WERI-Rb-1 (cell line): ENCODE measurements at regions not wholly inside any gene's neighbourhood (a gene's known extent, or its start where the extent isn't known, plus 50 kb on each side); places are given as distances from the start of the nearest gene placed in this dataset.

ENCODE experiments used
- DNase-seq: peaks from one replicate; pipeline ENCODE4 v3.0.0-alpha.2; 2020
- H3K27ac ChIP-seq: fragments of 250-450 bp; sonication (Bioruptor Pico); 2 replicates; pipeline ENCODE4 v1.5.1; 2020; ENCODE audit warnings: mild to moderate bottlenecking, moderate library complexity
- H3K27me3 ChIP-seq: fragments of 250-450 bp; sonication (Bioruptor Pico); 2 replicates; pipeline ENCODE4 v1.5.1; 2021; ENCODE audit warnings: mild to moderate bottlenecking, low read depth, moderate library complexity; ENCODE audit not compliant: insufficient read depth, severe bottlenecking
- H3K36me3 ChIP-seq: fragments of 250-450 bp; sonication (Bioruptor Pico); 2 replicates; pipeline ENCODE4 v1.5.1; 2020; ENCODE audit warnings: mild to moderate bottlenecking, moderate library complexity
- H3K4me3 ChIP-seq: 2 replicates; pipeline ENCODE4 v1.5.1; 2011; ENCODE audit warnings: low read depth, mild to moderate bottlenecking, control low read depth, low read length
- H3K9me3 ChIP-seq: fragments of 250-450 bp; sonication (Bioruptor Pico); 2 replicates; pipeline ENCODE4 v1.5.1; 2021; ENCODE audit warnings: mild to moderate bottlenecking, moderate library complexity; ENCODE audit not compliant: severe bottlenecking
- CTCF ChIP-seq: IDR thresholded peaks from 2 replicates; pipeline ENCODE4 v1.5.1; 2011; ENCODE audit warnings: low read depth, mild to moderate bottlenecking, control low read depth, inconsistent platforms, low read length

- H3K4me3 ChIP-seq: no peak overlapping the region
- no peaks in the 10 kb centered on the region for H3K27me3 ChIP-seq
- no peak for DNase-seq
- H3K27ac ChIP-seq: no peak overlapping the region
- H3K36me3 ChIP-seq: no peaks in the 10 kb centered on the region
- TF ChIP-seq CTCF: no peak
- H3K9me3 ChIP-seq: no peaks in the 10 kb centered on the region
These were observed 333.1 kb upstream of the CHAC2 start for GRCh38 chr2:53434466-53434865.

- no peak for DNase-seq
- no peak for TF ChIP-seq CTCF
- Histone ChIP-seq H3K27me3 (no peaks in the 10 kb centered on the region), H3K4me3 (no peak overlapping the region), H3K9me3 (no peaks in the 10 kb centered on the region), H3K27ac (no peak overlapping the region), H3K36me3 (no peaks in the 10 kb centered on the region)
These were observed 334.7 kb upstream of the CHAC2 start for GRCh38 chr2:53432936-53433335.

GRCh38 chr2:53429901-53430300, 337.7 kb upstream of the CHAC2 start:
- DNase-seq: no peak
- Histone ChIP-seq H3K27me3 (no peaks in the 10 kb centered on the region), H3K36me3 (no peaks in the 10 kb centered on the region), H3K4me3 (no peak overlapping the region), H3K9me3 (no peaks in the 10 kb centered on the region), H3K27ac (no peak overlapping the region)
- TF ChIP-seq CTCF: no peak

- DNase-seq: no peak
- no peaks in the 10 kb centered on the region for H3K9me3 ChIP-seq
- H3K4me3 ChIP-seq: no peak overlapping the region
- no peak for TF ChIP-seq CTCF
- H3K36me3 ChIP-seq: no peaks in the 10 kb centered on the region
- no peaks in the 10 kb centered on the region for H3K27me3 ChIP-seq
- H3K27ac ChIP-seq: no peak overlapping the region
These were observed 342.7 kb upstream of the CHAC2 start for GRCh38 chr2:53424902-53425301.

- no peak for DNase-seq
- TF ChIP-seq CTCF: no peak
- Histone ChIP-seq H3K36me3 (no peaks in the 10 kb centered on the region), H3K27me3 (no peaks in the 10 kb centered on the region), H3K27ac (peak overlapping the region; percentile 12), H3K9me3 (no peaks in the 10 kb centered on the region), H3K4me3 (no peak overlapping the region)
These were observed 344.1 kb upstream of the CHAC2 start for GRCh38 chr2:53423465-53423864.

- no peak overlapping the region for H3K4me3 ChIP-seq
- TF ChIP-seq CTCF: peak; percentile 85
- H3K36me3 ChIP-seq: no peaks in the 10 kb centered on the region
- H3K27ac ChIP-seq: peak overlapping the region; percentile 12
- DNase-seq: peak; percentile 75
- H3K27me3 ChIP-seq: no peaks in the 10 kb centered on the region
- H3K9me3 ChIP-seq: no peaks in the 10 kb centered on the region
These were observed 344.6 kb upstream of the CHAC2 start for GRCh38 chr2:53422979-53423378.
